GM21515 (cell line): ENCODE measurements at regions not wholly inside any gene's neighbourhood (a gene's known extent, or its start where the extent isn't known, plus 50 kb on each side); places are given as distances from the start of the nearest gene placed in this dataset.

Experiments
- ATAC-seq: cut with Tn5 transposase; IDR thresholded peaks from one replicate; pipeline ENCODE4 v1.9.1; 2021; ENCODE audit not compliant: unreplicated experiment

DNA sequence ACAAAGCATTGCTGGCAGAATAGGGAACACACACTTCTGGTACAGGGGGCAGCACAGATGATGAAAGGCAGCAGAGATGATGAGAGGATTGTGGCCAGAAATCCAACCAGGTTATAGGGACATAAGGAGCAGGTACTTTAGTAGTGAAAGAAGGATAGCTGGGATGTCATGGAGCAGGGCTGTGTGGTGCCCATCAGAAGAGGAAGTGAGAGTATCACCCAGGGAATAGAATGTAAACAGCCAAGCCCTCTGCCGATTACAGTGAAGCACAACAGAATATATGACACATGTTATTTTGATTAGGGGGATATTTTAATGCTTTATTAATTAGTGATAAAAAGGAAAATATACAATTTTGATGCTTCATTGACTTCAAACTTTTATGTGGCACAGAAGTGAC, 883.4 kb upstream of the CDH2 start:
- ATAC-seq = no peak

DNA sequence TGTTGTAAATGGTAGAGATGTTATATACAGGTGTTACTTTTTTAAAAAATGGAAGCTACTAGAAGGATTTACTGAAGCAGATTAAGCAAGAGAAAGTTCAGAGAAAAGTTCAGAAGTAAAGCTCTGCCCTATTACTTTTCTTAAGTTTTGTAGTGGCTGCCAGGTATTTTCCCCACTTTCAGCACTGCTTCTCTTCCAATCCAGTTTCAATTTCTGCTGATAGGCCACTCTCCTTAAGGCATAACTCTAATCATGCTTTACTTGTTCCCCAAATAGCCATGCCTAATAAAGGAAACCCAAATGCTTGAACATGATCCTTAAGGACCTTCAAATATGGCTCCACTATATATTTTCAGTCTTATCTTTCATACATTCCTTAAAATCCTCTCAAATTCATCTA, 880.8 kb upstream of the CDH2 start:
- ATAC-seq = no peak

DNA sequence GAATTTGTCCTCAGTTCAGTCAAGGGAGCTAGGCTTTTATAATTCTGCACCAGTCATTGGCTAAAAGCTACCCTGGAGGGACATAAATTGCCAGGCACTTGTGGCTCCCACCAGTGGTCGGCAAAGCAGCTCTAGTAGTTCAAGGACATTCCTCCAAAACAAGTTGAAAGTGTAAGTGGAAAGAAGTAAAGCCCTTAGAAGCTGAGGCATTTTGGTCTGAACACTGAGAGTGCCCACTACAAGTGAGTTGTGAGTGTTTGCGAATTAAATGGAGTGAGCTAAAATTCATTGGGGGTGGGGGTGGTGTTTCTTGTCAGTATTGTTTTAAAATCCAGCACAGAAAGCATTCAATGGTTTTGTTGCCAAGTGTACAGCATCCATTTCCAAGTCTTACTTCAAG, 879.9 kb upstream of the CDH2 start:
- ATAC-seq = no peak

DNA sequence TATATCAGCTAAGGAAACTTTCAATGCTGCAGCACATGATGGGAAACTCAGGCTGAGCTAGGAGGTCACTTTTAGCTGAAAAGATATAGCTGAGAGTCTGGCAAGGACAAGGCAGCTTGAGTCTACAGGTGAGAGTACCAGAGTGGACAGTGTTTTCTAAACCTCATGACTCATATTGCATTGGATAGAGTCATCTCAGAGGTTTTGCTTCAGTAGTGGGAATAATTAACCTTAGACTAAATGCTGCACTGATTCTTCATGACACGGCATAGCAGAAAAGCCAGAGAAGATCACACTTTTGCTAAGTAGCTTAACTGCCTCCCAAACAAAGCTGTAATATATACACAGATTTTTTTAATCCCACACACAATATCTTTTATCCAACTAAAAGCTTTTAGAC, 865.0 kb upstream of the CDH2 start:
- no peak for ATAC-seq

DNA sequence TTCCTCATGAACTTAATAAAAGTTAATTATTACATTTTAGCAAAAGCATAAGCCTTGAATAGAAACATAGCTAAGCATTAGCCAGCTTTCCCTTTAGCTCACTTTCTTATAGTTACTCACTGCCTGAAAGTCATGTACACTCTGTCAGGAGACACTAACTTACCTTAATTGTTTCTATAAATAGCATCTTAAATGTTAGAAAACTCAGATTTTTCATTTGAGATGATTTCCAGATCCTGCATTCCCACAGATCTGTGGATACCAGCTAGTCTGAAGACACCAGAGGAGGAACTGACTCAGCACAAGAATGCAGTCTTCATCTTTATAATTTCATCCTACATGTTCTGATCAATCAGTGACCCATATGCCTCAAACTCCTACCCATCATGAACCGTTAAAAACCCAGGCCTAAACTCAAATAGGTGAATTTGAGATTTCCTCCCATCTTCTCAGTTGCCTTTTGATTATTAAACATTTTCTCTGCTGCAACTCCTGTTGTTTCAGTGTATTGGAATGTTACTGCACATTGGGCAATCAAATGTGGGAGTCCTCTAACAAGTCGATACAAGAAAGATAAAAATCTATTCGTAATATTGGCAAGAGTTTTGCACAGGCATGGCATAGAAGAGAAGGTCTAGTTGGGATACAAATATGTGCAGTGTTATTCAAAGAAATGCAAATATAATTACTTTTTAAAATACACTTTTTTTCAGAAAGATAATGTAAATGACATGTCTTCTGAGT, 857.4 kb upstream of the CDH2 start:
- ATAC-seq = no peak

DNA sequence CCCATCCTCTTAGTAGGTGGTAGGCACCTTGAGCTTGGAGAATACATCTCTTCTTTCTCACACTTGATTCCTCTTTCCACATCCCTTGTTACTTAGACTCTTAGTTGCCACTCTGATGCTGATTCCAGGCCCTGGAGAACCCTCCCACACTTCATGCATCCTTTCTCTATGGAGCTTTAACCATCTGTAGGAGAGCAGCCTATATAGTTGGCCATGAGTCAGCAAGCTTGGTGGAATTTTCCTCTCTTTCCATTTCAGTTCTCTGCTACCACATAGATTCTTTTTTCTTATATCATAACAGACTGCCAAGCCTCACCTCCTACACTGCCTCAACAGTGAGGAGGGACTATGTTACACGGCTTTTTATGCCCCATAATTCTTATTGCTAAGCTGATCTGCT, 851.6 kb upstream of the CDH2 start:
- ATAC-seq = no peak

DNA sequence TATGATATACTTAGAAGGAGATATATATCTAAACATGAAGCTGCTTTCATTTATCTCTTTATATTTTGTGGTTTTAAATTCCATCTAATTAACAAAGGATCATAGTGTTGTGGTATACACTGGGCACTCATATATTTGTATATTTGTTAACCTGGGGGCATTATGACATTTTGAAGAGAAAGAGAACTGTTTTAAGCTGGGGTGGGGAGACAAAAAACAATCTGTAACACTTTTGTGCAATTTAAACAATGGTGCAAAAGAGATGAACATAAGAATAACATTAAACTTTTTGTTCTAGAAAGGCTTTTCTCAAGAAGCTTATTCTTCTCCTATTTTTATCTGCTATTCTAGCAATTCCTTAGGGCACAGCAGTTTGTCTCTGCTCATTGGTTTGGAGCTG, 842.0 kb upstream of the CDH2 start:
- no peak for ATAC-seq

DNA sequence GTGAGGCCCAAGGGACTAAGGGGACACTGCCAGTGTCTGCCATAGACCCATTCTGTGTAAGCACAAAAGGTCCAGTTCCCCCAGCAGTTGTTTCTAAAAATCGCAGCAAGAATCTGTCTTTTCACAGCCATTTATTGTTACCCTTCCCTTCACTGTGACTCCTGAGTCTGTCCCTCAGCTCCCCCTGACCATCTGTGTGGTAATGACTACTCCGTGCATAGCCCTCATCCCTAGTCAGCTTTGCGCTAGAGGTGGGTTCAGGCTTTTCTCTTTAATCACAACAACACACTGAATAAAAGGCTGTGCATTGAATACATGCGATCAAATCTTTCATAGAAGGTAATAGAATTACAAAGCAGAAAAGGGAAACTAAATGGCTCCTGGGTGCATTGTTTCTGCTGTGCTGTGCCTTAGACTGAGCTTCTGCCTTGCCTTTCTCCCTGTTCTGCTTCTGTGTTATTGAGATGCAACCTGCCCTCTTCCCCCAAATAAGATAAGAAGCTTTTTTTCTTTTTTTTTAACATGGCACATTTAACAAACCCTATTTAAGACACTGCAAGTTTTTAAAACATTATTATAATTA, 836.0 kb upstream of the CDH2 start:
- no peak for ATAC-seq

DNA sequence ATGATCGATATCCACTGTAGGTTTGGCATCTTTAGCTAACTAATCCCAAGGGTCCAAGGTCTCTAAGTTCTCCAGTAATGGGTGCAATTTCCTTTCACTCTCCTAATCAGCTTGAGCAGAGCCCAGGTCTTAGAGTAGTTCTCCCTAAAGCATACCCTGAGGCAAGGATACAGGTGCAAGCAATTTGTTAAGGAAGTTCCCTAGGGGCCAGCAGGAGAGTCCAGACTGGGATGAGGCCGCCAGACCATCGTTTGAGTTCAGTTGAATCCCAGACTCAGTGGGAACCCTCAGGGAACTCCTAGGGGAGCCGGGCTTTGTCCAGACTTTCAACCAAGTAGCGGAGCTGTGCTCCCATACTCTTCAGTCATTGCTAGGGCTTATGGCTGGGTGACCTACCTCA, 835.4 kb upstream of the CDH2 start:
- ATAC-seq = no peak

DNA sequence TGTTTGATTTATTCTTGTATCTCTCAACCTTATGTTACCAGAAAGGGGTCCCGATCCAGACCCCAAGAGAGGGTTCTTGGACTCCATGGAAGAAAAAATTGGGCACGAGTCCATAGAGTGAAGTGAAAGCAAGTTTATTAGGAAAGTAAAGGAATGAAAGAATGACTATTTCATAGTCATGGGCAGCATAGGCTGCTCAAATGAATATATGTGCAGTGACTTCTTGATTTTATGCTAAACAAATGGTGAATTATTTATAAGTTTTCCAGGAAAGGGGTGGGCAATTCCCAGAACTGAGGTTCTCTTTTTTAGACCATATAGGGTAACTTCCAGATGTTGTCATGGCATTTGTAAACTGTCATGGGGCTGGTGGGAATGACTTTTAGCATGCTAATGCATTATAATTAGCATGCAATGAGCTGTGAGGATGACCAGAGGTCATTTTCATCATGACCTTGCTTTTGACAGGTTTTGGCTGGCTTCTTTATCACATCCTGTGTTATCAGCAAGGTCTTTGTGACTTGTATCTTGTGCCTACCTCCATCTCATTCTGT, 832.4 kb upstream of the CDH2 start:
- no peak for ATAC-seq

DNA sequence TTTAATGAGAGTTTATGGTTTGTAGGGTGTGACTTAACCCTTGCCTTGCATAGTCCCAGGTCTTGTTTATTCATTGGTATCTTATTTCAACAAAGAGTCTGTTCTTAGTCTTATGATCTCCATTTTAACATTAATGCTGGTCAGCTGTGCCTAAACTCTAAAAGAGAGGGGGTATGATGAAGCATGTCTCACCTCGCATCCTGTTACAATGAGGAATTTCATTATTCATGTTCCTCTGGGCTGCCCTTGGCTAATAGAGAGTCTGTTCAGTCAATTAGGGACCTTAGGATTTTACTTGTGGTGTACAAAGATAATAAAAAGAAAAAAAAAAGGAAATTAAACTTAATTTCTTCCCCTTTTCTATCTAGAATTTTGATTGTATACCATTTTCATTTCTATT, 831.9 kb upstream of the CDH2 start:
- no peak for ATAC-seq

DNA sequence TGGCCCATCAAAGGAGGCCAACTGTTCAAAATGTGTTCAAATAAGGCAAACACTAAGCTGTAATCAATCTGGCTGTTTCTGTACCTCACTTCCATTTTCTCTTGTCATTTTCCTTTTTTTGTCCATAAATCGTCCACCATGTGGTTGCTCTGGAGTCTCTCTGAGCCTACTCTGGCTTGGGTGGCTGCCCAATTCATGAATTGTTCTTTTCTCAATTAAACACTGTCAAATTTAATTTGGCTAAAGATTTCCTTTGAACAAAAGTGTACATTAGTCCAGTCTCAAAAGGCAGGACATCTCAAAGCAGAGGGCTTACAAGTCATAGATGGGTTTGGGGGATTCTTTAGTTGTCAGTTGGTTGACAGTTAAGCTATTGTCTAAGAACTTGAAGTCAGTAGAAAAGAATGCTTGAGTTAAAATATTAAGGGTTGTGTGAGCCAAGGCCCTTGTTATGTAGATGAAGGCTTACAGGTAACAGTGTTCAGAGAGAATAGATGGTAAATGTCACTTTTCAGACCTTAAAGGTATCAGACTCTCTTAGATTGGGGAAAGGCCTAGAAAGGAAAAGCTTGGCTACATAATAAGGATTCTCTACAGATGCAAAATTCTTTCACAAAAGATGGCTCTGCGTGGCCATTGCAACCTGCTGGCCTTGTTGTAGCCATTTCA, 831.2 kb upstream of the CDH2 start:
- no peak for ATAC-seq

DNA sequence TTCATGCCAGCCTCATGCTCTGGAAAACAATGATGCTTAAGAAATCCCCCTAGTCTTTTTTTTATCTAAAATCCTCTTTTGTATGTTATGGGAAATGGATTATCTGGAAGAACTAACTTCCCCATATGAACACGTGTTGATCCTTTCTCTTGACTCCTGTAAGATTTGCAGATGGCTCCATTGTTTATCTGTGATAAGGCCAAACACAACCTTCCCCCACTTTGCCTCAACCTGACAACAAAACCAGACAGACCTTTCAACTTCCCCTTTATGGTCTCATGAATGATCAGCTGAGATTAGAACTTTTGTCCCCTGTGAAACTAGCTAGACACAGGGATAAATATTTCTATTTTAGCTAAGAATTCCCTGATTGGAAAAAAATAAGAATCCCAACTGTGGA, 828.0 kb upstream of the CDH2 start:
- no peak for ATAC-seq

DNA sequence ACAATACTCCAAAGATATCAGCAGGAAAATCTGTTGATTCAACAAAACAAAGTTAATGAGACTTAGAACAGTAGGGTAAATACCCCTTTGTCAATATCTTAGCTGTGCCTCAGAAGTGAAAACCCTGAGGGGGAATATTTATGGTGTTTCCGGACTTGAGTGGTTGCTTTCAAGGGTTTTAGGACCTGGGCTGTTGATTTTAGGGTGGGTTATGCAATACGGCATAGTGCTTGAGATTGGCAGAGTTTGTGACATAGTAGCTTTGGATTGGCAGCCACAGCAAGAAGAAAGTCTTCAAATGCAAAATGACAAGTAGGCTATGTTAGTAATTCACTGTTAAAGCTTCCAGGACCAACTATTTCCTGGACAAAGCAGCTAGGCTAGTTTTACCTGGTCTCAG, 826.3 kb upstream of the CDH2 start:
- no peak for ATAC-seq

DNA sequence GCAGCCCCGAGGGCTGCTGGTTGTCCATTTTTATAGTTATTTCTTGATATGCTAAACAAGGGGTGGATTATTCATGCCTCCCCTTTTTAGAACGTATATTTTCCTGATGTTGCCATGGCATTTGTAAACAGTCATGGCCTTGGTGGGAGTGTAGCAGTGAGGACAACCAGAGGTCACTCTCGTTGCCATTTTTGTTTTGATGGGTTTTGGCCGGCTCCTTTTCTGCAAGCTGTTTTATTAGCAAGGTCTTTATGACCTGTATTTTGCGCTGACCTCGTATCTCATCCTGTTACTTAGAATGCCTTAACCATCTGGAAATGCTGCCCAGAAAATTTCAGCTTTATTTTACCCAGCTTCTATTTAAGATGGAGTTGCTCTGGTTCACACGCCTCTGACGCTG, 825.8 kb upstream of the CDH2 start:
- ATAC-seq = no peak

DNA sequence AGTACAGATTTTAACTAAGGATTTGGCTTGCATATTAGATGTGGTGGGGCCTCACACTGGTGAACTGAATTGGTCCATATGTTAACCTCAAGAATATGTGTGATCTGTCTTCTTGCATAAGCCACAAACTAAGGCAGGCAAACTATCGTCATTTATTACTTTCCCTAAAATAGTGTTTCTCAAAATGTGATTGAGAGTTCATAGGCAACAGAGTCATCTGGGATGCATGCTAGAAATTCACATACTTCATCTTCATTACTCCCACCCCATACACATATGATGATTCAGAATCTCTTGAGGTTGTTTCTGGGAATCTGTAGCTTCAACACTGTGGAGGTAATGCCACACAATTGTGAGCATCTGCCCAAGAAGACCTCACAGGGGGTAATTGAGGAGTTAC, 822.8 kb upstream of the CDH2 start:
- ATAC-seq = no peak

DNA sequence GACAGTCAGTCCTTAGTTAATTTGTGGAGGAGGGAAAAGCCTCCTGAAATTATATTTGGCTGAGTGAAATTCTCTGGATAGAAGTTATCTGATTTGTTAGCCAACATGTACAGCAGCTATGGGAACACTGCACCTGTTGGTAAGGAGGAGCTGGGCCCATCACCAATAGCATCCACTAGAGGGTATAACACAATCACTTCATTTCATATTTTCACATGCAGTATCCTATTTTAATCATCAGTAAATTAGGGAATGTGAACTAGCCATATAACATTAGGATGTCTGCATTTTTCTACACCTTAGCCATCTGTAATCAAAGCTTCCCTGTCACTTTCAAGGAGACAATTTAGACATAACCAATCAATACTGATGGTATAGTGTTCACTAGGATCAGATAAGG, 818.4 kb upstream of the CDH2 start:
- ATAC-seq = no peak

DNA sequence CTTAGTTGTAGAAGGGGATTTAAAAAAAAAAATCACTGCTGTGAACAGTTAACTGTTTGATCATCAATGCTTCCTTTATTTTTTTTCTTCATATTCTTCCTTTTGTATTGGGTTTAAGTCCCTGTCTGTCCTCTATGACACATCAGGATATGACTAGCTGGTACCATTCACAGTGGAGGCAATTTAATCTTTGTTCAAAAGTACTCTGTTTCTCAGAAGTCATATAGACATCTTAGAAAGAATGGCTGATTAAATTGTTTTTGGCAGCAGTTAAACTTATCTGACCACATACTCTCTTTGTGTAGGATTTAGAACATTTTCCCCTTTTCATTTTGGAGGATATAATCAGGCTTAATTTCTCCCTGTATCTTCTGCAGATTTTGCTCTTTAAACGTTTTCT, 807.8 kb upstream of the CDH2 start:
- no peak for ATAC-seq

DNA sequence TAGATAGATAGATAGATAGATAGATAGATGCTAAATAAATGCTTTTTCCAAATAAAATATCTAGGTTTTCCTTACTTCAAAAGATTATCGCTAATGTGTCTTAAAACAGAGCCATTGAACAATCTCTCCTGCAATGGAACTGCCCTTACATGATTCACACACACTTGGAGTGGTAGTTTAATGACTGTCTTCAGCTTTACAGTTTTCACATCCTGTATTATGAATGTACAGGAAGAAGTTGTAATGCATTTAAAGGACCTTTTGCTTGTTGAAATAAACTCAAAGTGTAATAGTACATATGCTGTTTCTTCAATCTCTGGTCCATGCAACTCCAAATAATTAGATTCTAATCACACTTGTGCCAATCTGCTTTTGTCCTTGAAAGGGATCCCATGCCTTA, 797.6 kb upstream of the CDH2 start:
- ATAC-seq = no peak

DNA sequence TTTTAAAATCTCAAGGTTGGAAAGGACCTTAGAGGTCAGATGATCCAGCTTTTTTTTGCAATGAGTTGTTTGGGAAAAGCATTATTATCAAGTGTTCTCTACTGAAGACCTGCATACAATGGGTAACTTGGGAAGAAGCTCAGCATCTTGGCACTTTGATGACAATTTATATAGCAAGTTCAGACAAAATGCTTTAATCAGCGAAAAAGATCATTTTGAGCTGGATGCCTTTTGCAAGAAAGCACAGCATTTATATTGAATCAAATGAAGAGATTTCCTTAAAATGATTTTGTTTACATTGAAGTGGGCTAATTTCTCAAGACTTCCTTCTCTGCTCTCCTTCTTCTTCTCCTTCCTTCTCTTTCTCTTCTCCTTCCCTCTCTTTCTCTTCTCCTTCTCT, 796.4 kb upstream of the CDH2 start:
- no peak for ATAC-seq

DNA sequence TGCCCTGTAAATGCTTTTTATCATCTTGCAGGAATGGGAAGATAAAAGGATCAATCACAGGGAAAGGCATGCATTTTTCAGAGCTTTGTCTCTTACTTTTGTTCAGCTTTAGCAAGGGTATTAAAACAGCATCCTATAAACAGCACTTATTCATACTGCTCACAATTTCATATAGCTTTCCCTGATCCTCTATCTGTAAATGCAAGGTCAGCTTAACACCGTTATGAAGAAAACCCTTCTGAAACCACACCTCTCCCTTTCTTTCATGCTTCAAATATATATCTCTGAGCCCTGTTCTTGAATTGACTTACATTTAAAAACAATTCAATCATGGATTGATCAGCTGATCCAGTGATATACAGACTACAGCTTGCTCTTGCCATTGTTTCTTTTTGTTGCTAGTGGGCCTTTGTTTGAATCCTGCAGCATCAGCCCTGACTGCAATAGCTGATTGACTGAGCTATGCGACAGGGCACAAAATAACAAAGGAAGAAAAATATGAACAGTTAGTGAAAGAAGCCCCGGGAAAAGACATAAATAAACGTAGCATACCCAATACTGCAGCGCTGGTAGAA, 795.5 kb upstream of the CDH2 start:
- ATAC-seq = no peak

DNA sequence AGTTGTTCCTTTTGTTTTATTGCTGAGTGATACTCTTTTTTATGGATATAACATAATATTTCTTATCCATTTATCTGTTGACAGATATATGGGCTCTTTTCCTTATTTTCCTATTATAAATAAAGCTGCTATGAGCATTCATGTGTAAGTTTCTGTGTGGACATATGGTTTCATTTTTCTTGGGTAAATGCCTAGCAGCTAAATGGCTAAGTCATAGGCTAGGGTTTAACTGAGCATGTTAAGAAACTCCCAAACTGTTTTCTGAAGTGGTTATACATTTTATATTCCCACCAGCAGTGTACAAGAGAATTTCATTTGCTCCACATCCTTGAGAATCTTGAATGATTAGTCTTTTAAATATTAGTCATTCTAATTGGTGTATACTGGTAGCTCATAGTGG, 786.6 kb upstream of the CDH2 start:
- no peak for ATAC-seq
